Liver (tissue), 8 donors: ENCODE measurements at regions not wholly inside any gene's neighbourhood (a gene's known extent, or its start where the extent isn't known, plus 50 kb on each side); places are given as distances from the start of the nearest gene placed in this dataset.

Experiments
- DNase-seq: peaks from one replicate; pipeline ENCODE4 v3.0.0-alpha.2; 2017; ENCODE audit warnings: low spot score
- H3K27ac ChIP-seq, 2 donors: one replicate each; pipeline ENCODE4 v1.7.0; 2013; ENCODE audit warnings: inconsistent platforms in 2 of 2, low read length in 2 of 2, control low read depth in 1 of 2, low read depth in 1 of 2, mild to moderate bottlenecking in 1 of 2
- H3K27me3 ChIP-seq, 4 donors: one replicate each; pipeline versions ENCODE4 v1.6.1 to v1.7.0; 2013; ENCODE audit warnings: low read length in 3 of 4, inconsistent platforms in 1 of 4, mild to moderate bottlenecking in 1 of 4, moderate library complexity in 1 of 4; ENCODE audit not compliant: control insufficient read depth in 4 of 4, insufficient read depth in 4 of 4
- H3K36me3 ChIP-seq, 4 donors: one replicate each; pipeline versions ENCODE4 v1.6.1 to v1.7.0; 2013; ENCODE audit warnings: low read length in 3 of 4, mild to moderate bottlenecking in 3 of 4, low read depth in 1 of 4, moderate library complexity in 1 of 4; ENCODE audit not compliant: control insufficient read depth in 4 of 4, insufficient read depth in 3 of 4
- H3K4me1 ChIP-seq, 4 donors: one replicate each; pipeline versions ENCODE4 v1.6.1 to v1.7.0; 2013; ENCODE audit warnings: low read length in 3 of 4, mild to moderate bottlenecking in 3 of 4, moderate library complexity in 1 of 4; ENCODE audit not compliant: control insufficient read depth in 4 of 4, insufficient read depth in 4 of 4
- H3K4me3 ChIP-seq, 3 donors: one replicate each; pipeline versions ENCODE4 v1.6.1 to v1.7.0; 2013; ENCODE audit warnings: low read length in 3 of 3, control low read depth in 1 of 3, low read depth in 1 of 3, mild to moderate bottlenecking in 1 of 3
- H3K9ac ChIP-seq, 2 donors: one replicate each; pipeline ENCODE4 v1.7.0; 2013; ENCODE audit warnings: low read length in 2 of 2, mild to moderate bottlenecking in 2 of 2, moderate library complexity in 2 of 2, control low read depth in 1 of 2, low read depth in 1 of 2
- H3K9me3 ChIP-seq, 4 donors: one replicate each; pipeline versions ENCODE4 v1.6.1 to v1.7.0; 2013; ENCODE audit warnings: low read length in 3 of 4; ENCODE audit not compliant: control insufficient read depth in 4 of 4
- CTCF ChIP-seq: fragments of 150-350 bp; IDR thresholded peaks from 2 replicates; pipeline ENCODE4 v1.5.1; 2017; ENCODE audit warnings: improper control_type of control experiment, low read depth, low read length; ENCODE audit not compliant: missing input control
- EGR1 ChIP-seq, 2 donors: IDR thresholded peaks; 2 replicates each; pipeline ENCODE4 v1.6.1; 2016 to 2018; ENCODE audit warnings: antibody characterized with exemption in 2 of 2, low read depth in 2 of 2
- FOXA1 ChIP-seq: IDR thresholded peaks from 2 replicates; pipeline ENCODE4 v1.6.1; 2016; ENCODE audit warnings: antibody characterized with exemption
- FOXA2 ChIP-seq: IDR thresholded peaks from 2 replicates; pipeline ENCODE4 v1.6.1; 2016; ENCODE audit warnings: antibody characterized with exemption
- HNF4A ChIP-seq, 2 donors: conservative IDR thresholded peaks; 2 replicates each; pipeline ENCODE4 v1.6.1; 2016; ENCODE audit warnings: antibody characterized with exemption in 2 of 2, mild to moderate bottlenecking in 2 of 2
- HNF4G ChIP-seq: IDR thresholded peaks from 2 replicates; pipeline ENCODE4 v1.6.1; 2016; ENCODE audit warnings: antibody characterized with exemption
- MAX ChIP-seq: IDR thresholded peaks from 2 replicates; pipeline ENCODE4 v1.6.1; 2016; ENCODE audit warnings: antibody characterized with exemption
- NR2F2 ChIP-seq: IDR thresholded peaks from 2 replicates; pipeline ENCODE4 v1.6.1; 2016; ENCODE audit warnings: antibody characterized with exemption
- RAD21 ChIP-seq, 2 donors: IDR thresholded peaks; 2 replicates each; pipeline ENCODE4 v1.6.1; 2016; ENCODE audit warnings: antibody characterized with exemption in 2 of 2, mild to moderate bottlenecking in 2 of 2
- REST ChIP-seq: IDR thresholded peaks from 2 replicates; pipeline ENCODE4 v1.6.1; 2016; ENCODE audit warnings: antibody characterized with exemption, mild to moderate bottlenecking
- RXRA ChIP-seq, 2 donors: IDR thresholded peaks; 2 replicates each; pipeline ENCODE4 v1.6.1; 2017 to 2018; ENCODE audit warnings: antibody characterized with exemption in 2 of 2, mild to moderate bottlenecking in 1 of 2
- SP1 ChIP-seq: IDR thresholded peaks from 2 replicates; pipeline ENCODE4 v1.6.1; 2018; ENCODE audit warnings: antibody characterized with exemption, mild to moderate bottlenecking
- TAF1 ChIP-seq: conservative IDR thresholded peaks from 2 replicates; pipeline ENCODE4 v1.6.1; 2016; ENCODE audit warnings: antibody characterized with exemption, mild to moderate bottlenecking
- YY1 ChIP-seq: IDR thresholded peaks from 2 replicates; pipeline ENCODE4 v1.6.1; 2016; ENCODE audit warnings: antibody characterized with exemption, mild to moderate bottlenecking
- ZBTB33 ChIP-seq: IDR thresholded peaks from 2 replicates; pipeline ENCODE4 v1.6.1; 2016; ENCODE audit warnings: antibody characterized with exemption
- WGBS: extraction: QIAGEN DNeasy Blood & Tissue Kit; methylation state at CpG from one replicate; pipeline ENCODE4 v1.1.7; 2013; 5-methylcytosine and 5-hydroxymethylcytosine counted together
- donor health status: healthy.
- donor health status: healthy.
- donor health status: healthy.
- donor health status: healthy.
- donor health status: healthy.

- no peak overlapping the region for H3K9ac ChIP-seq
- no peaks in the 10 kb centered on the region for H3K4me1 ChIP-seq
- TF ChIP-seq TAF1 (no peak), SP1 (no peak), ZBTB33 (no peak), RXRA (IDR thresholded peaks at IDR 0.05) (no peak), REST (no peak), CTCF (no peak), HNF4A (conservative IDR thresholded peaks at IDR 0.05) (no peak), FOXA2 (no peak), MAX (no peak), HNF4G (no peak), EGR1 (IDR thresholded peaks at IDR 0.05; ENCODE audit: low read depth in 2 of 2) (no peak), NR2F2 (no peak), YY1 (no peak), RAD21 (IDR thresholded peaks at IDR 0.05) (no peak), FOXA1 (no peak)
- H3K9me3 ChIP-seq, result no peaks in the 10 kb centered on the region
- H3K36me3 ChIP-seq, result no peaks in the 10 kb centered on the region
- 63% methylated on average over 3 of the region's 3 CpGs for WGBS
- no peak for DNase-seq
- no peaks in the 10 kb centered on the region for H3K27me3 ChIP-seq
- no peak overlapping the region for H3K27ac ChIP-seq
- H3K4me3 ChIP-seq, result no peak overlapping the region
These were observed 542.9 kb downstream of the PRELID2 start for GRCh38 chr5:145292278-145292677.

- TF ChIP-seq MAX (no peak), FOXA1 (no peak)
- no peaks in the 10 kb centered on the region for H3K4me1 ChIP-seq
- H3K27ac ChIP-seq, result no peak overlapping the region
- no peak overlapping the region for H3K4me3 ChIP-seq
- no peaks in the 10 kb centered on the region for H3K27me3 ChIP-seq
- no peak overlapping the region for H3K9ac ChIP-seq
- WGBS, result 78% methylated on average over 3 of the region's 3 CpGs
- no peaks in the 10 kb centered on the region for H3K36me3 ChIP-seq
- DNase-seq, result no peak
- no peaks in the 10 kb centered on the region for H3K9me3 ChIP-seq
These were observed 551.9 kb downstream of the PRELID2 start for GRCh38 chr5:145283141-145283810.
